ENCODE measurements at regions not wholly inside any gene's neighbourhood (a gene's known extent, or its start where the extent isn't known, plus 50 kb on each side); places are given as distances from the start of the nearest gene placed in this dataset.
"Not testable (repeated sequence)": the region's sequence is repeated elsewhere in the genome, so short reads cannot be mapped to it uniquely, and the experiment has no call there.

GRCh38 chr4:189809241-189809735 lies 131.4 kb upstream of the FRG1 start:
- TF ChIP-seq CTCF (IDR thresholded peaks at IDR 0.05; ENCODE audit: partially characterized antibody, unreplicated experiment) = no peak
- no peak for DNase-seq
- Mint-ChIP-seq H3K27me3 (ENCODE audit: unreplicated experiment) (peaks cover 3% of the 10 kb centered on the region), H3K9me3 (ENCODE audit: unreplicated experiment) (no peaks in the 10 kb centered on the region), H3K4me3 (ENCODE audit: unreplicated experiment) (no peak overlapping the region), H3K4me1 (ENCODE audit: low read depth, unreplicated experiment) (no peaks in the 10 kb centered on the region), H3K27ac (ENCODE audit: unreplicated experiment) (no peak overlapping the region), H3K36me3 (ENCODE audit: unreplicated experiment) (peaks cover 19% of the 10 kb centered on the region)

GRCh38 chr4:189809839-189810238 lies 130.8 kb upstream of the FRG1 start:
- no peak for DNase-seq
- no peak for TF ChIP-seq CTCF (IDR thresholded peaks at IDR 0.05; ENCODE audit: partially characterized antibody, unreplicated experiment)
- H3K27ac Mint-ChIP-seq (ENCODE audit: unreplicated experiment) = no peak overlapping the region
- H3K36me3 Mint-ChIP-seq (ENCODE audit: unreplicated experiment) = peaks cover 19% of the 10 kb centered on the region
- H3K4me3 Mint-ChIP-seq (ENCODE audit: unreplicated experiment) = no peak overlapping the region
- H3K9me3 Mint-ChIP-seq (ENCODE audit: unreplicated experiment) = no peaks in the 10 kb centered on the region
- peaks cover 3% of the 10 kb centered on the region for H3K27me3 Mint-ChIP-seq (ENCODE audit: unreplicated experiment)
- no peaks in the 10 kb centered on the region for H3K4me1 Mint-ChIP-seq (ENCODE audit: low read depth, unreplicated experiment)

GRCh38 chr4:189810318-189811181 lies 130.1 kb upstream of the FRG1 start:
- H3K4me1 Mint-ChIP-seq (ENCODE audit: low read depth, unreplicated experiment); H3K27ac Mint-ChIP-seq (ENCODE audit: unreplicated experiment): not testable (repeated sequence)

GRCh38 chr4:189815404-189816192 lies 125.1 kb upstream of the FRG1 start:
- no peak for TF ChIP-seq CTCF (IDR thresholded peaks at IDR 0.05; ENCODE audit: partially characterized antibody, unreplicated experiment)
- Mint-ChIP-seq H3K9me3 (ENCODE audit: unreplicated experiment) (no peaks in the 10 kb centered on the region), H3K4me1 (ENCODE audit: low read depth, unreplicated experiment) (no peaks in the 10 kb centered on the region), H3K4me3 (ENCODE audit: unreplicated experiment) (no peak overlapping the region), H3K27ac (ENCODE audit: unreplicated experiment) (no peak overlapping the region), H3K27me3 (ENCODE audit: unreplicated experiment) (peaks cover 2% of the 10 kb centered on the region), H3K36me3 (ENCODE audit: unreplicated experiment) (no peaks in the 10 kb centered on the region)
- no peak for DNase-seq

More at GRCh38 chr4:189810318-189811181, 130.1 kb upstream of the FRG1 start:
- not testable (repeated sequence) for H3K9me3 Mint-ChIP-seq (ENCODE audit: unreplicated experiment); H3K27me3 Mint-ChIP-seq (ENCODE audit: unreplicated experiment); DNase-seq; H3K4me3 Mint-ChIP-seq (ENCODE audit: unreplicated experiment)
- peaks cover 15% of the 10 kb centered on the region for H3K36me3 Mint-ChIP-seq (ENCODE audit: unreplicated experiment)

GRCh38 chr4:189822326-189822725 lies 118.3 kb upstream of the FRG1 start:
- Mint-ChIP-seq H3K4me1 (ENCODE audit: low read depth, unreplicated experiment) (peaks cover 1% of the 10 kb centered on the region), H3K27me3 (ENCODE audit: unreplicated experiment) (no peaks in the 10 kb centered on the region), H3K4me3 (ENCODE audit: unreplicated experiment) (no peak overlapping the region), H3K9me3 (ENCODE audit: unreplicated experiment) (no peaks in the 10 kb centered on the region), H3K27ac (ENCODE audit: unreplicated experiment) (no peak overlapping the region), H3K36me3 (ENCODE audit: unreplicated experiment) (no peaks in the 10 kb centered on the region)
- no peak for DNase-seq
- no peak for TF ChIP-seq CTCF (IDR thresholded peaks at IDR 0.05; ENCODE audit: partially characterized antibody, unreplicated experiment)

All from glutamatergic neuron (in vitro differentiated cells).